GM10266 (cell line): ENCODE measurements at regions not wholly inside any gene's neighbourhood (a gene's known extent, or its start where the extent isn't known, plus 50 kb on each side); places are given as distances from the start of the nearest gene placed in this dataset.

Experiments used
- DNase-seq: peaks from one replicate; pipeline ENCODE4 v3.0.0; 2012; ENCODE audit errors: extremely low spot score
- TF ChIP-seq, protein P1 (sequence below): IDR thresholded peaks from 2 replicates; pipeline ENCODE4 v1.5.1; 2012; ENCODE audit warnings: mild to moderate bottlenecking, low read depth; ENCODE audit not compliant: control insufficient read depth, insufficient read depth; ENCODE audit errors: missing control alignments

DNA sequence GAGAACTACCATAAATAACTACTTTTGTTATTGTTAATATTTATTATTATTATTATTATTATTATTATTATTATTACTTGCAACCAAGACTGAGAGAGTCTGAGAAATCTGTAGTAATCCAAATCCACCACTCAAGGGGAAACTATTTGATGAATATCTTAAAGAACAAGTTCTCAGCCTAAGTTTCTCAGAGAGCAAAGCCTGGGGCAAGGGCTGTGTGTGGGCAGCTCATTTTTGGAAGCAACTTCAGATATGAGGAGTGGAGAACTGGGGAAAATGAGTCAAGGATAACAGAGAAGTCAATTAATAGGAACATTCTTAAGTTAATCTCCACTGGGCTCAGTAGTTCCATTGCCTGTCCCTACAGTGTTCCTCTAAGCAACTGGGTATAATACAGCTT lies 57.1 kb upstream of the KCNJ16 start:
- TF ChIP-seq, protein P1, sequence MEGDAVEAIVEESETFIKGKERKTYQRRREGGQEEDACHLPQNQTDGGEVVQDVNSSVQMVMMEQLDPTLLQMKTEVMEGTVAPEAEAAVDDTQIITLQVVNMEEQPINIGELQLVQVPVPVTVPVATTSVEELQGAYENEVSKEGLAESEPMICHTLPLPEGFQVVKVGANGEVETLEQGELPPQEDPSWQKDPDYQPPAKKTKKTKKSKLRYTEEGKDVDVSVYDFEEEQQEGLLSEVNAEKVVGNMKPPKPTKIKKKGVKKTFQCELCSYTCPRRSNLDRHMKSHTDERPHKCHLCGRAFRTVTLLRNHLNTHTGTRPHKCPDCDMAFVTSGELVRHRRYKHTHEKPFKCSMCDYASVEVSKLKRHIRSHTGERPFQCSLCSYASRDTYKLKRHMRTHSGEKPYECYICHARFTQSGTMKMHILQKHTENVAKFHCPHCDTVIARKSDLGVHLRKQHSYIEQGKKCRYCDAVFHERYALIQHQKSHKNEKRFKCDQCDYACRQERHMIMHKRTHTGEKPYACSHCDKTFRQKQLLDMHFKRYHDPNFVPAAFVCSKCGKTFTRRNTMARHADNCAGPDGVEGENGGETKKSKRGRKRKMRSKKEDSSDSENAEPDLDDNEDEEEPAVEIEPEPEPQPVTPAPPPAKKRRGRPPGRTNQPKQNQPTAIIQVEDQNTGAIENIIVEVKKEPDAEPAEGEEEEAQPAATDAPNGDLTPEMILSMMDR: no peak
- no peak for DNase-seq

DNA sequence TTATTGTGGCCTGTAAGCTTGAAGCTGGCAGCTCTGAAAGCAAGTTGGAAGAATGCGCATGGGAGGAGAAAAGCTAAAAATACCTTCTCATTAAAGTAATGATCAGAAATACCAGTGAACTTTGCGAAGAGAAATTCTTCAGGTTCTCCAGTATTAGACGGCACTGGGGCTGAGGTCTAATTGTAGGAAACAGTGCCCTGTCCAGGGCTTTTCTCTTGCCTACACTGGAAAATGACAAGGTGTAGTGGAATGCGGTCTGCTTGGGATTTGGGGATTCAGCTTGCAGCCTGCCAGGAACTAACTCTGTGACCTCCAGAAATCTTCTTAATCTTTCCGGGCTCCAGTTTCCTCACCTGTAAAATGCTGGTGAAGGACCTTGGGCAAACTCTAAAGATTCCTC lies 53.3 kb upstream of the KCNJ16 start:
- TF ChIP-seq, protein P1: no peak
- no peak for DNase-seq

DNA sequence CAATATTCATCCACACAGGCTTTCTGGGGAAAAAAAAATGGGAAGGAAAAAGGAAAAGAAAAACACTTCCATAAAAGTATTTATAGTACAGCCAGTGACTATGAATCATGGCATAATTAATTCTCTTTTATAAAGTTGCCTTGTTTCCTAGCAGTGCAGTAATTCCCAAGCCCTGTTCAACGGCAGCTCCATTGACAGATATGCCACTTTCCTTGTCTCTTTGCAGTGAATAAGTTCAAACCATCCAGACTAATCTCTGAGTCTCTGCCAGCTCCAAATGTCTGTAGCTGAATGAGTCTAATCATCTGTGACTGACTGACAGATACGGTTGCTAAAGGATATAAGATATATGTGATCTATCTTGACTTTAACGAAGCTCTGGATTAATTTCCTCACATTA lies 52.9 kb upstream of the KCNJ16 start:
- DNase-seq: no peak
- TF ChIP-seq, protein P1: no peak

DNA sequence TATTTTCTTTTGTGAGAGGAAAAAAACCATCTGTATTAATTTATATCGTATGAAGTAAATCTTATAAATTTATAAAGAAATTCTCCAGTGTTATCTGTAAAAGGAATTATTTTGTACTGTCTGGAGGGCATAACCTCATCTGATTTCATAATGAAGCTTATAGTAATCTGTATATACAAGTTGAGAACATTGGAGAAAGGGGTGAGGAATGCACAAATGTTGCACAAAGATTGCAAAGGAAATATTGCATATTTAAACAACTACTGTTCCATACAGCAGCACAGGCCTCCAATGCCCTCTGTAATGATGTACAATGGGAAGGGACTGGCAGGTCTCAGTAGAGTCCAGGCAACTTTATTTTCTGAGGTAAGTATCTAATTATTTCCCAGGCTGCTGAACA lies 50.8 kb upstream of the KCNJ16 start:
- TF ChIP-seq, protein P1: no peak
- no peak for DNase-seq
